Spleen (tissue), 11 donors: ENCODE measurements at regions not wholly inside any gene's neighbourhood (a gene's known extent, or its start where the extent isn't known, plus 50 kb on each side); places are given as distances from the start of the nearest gene placed in this dataset.

Experiments used
- DNase-seq: peaks from one replicate; pipeline ENCODE4 v3.0.0-alpha.2; 2020
- H3K27ac ChIP-seq, 8 donors: fragments of 200-600 bp; sonication (generic) in 7 of 8; 1 replicate in 4 of 8; 2 replicates in 4 of 8; pipeline versions ENCODE4 v1.5.0 to v1.8.0; 2016 to 2021; ENCODE audit warnings: inconsistent platforms in 4 of 8, mild to moderate bottlenecking in 4 of 8, moderate library complexity in 1 of 8
- H3K27me3 ChIP-seq, 7 donors: fragments of 200-600 bp; sonication (generic) in 6 of 7; replicated peaks in 1 of 7; 1 replicate in 4 of 7; 2 replicates in 3 of 7; pipeline versions ENCODE4 v1.5.0 to v1.8.0; 2016 to 2021; ENCODE audit warnings: inconsistent platforms in 3 of 7, mild to moderate bottlenecking in 1 of 7
- H3K36me3 ChIP-seq, 6 donors: fragments of 200-600 bp; sonication (generic) in 5 of 6; 1 replicate in 4 of 6; 2 replicates in 2 of 6; pipeline versions ENCODE4 v1.5.0 to v1.8.0; 2016 to 2021; ENCODE audit warnings: inconsistent platforms in 2 of 6
- H3K4me1 ChIP-seq, 6 donors: fragments of 200-600 bp; sonication (generic) in 5 of 6; 1 replicate in 3 of 6; 2 replicates in 3 of 6; pipeline versions ENCODE4 v1.5.0 to v1.8.0; 2016 to 2021; ENCODE audit warnings: inconsistent platforms in 3 of 6
- H3K4me3 ChIP-seq, 8 donors: fragments of 200-600 bp; sonication (generic) in 7 of 8; 1 replicate in 4 of 8; 2 replicates in 4 of 8; pipeline versions ENCODE4 v1.5.0 to v1.8.0; 2016 to 2021; ENCODE audit warnings: inconsistent platforms in 4 of 8, mild to moderate bottlenecking in 4 of 8, moderate library complexity in 2 of 8
- H3K9me3 ChIP-seq, 8 donors: fragments of 200-600 bp; sonication (generic) in 7 of 8; 1 replicate in 4 of 8; 2 replicates in 4 of 8; pipeline versions ENCODE4 v1.5.0 to v1.8.0; 2016 to 2021; ENCODE audit warnings: inconsistent platforms in 4 of 8
- POLR2A ChIP-seq, 3 donors: fragments of 450-650 bp; IDR thresholded peaks; one replicate each; pipeline ENCODE4 v1.5.1; 2017; ENCODE audit warnings: antibody characterized with exemption in 3 of 3, mild to moderate bottlenecking in 1 of 3
- POLR2AphosphoS5 ChIP-seq, 3 donors: sonication (generic); formaldehyde crosslinking; IDR thresholded peaks; one replicate each; pipeline ENCODE4 v1.5.1; 2017; ENCODE audit warnings: antibody characterized with exemption in 3 of 3
- WGBS, 5 donors: extraction: QIAGEN DNeasy Blood & Tissue Kit in 3 of 5; methylation state at CpG; one replicate each; pipeline versions ENCODE4 v1.1.5 to v1.1.7; 2013 to 2018; 5-methylcytosine and 5-hydroxymethylcytosine counted together
- intact Hi-C: fragments of 100-400 bp; cut with DNase I; formaldehyde crosslinking; loops from one replicate; pipeline ENCODE4 v1.15.0; 2023; ENCODE audit warnings: low total_unique reads
- TF ChIP-seq, protein P1 (sequence below), 11 experiments: fragments of 200-600 bp in 7 of 11; fragments of 450-650 bp in 4 of 11; sonication (generic) in 4 of 11; IDR thresholded peaks in 8 of 11; conservative IDR thresholded peaks in 3 of 11; 1 replicate in 7 of 11; 2 replicates in 4 of 11; pipeline versions ENCODE4 v1.4.0 to v1.8.0; 2016 to 2021; ENCODE audit warnings: antibody characterized with exemption in 11 of 11, inconsistent platforms in 4 of 11, mild to moderate bottlenecking in 1 of 11
- donor health status: healthy with polysubstance abuse.
- donor health status: DM: no; HTN: no; CAD: no; lungs with moderate emphysema.
- donor health status: DM: no; HTN: no; CAD: no.
- donor health status: Bipolar disorder and iron deficiency.
- donor health status: healthy.
- donor health status: DM: no; HTN: no; CAD: no.
- donor health status: DM: yes; HTN: yes; CAD: no.

DNA sequence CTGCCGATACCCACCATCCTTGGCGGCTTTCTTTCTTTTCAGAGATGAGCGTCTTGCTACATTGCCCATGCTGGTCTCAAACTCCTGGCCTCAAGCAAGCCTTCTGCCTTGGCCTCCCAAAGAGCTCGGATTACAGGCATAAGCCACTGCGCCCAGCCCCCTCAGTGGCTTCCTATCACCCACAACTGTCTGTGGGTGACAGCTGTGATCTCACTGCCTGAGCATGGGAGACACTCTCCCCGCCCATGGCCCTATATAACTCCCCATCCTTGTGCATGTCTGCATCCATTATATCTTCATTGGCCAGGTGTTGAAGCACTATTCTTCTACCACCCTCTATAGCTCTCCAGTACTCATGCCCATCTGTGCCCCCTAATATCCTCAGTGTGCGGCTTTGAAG is 76.2 kb downstream of the PTPRS start:
- TF ChIP-seq POLR2A (IDR thresholded peaks at IDR 0.05) = no peak
- no peak for TF ChIP-seq POLR2AphosphoS5 (IDR thresholded peaks at IDR 0.05)
- TF ChIP-seq, protein P1, sequence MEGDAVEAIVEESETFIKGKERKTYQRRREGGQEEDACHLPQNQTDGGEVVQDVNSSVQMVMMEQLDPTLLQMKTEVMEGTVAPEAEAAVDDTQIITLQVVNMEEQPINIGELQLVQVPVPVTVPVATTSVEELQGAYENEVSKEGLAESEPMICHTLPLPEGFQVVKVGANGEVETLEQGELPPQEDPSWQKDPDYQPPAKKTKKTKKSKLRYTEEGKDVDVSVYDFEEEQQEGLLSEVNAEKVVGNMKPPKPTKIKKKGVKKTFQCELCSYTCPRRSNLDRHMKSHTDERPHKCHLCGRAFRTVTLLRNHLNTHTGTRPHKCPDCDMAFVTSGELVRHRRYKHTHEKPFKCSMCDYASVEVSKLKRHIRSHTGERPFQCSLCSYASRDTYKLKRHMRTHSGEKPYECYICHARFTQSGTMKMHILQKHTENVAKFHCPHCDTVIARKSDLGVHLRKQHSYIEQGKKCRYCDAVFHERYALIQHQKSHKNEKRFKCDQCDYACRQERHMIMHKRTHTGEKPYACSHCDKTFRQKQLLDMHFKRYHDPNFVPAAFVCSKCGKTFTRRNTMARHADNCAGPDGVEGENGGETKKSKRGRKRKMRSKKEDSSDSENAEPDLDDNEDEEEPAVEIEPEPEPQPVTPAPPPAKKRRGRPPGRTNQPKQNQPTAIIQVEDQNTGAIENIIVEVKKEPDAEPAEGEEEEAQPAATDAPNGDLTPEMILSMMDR (IDR thresholded peaks at IDR 0.05 in 8 of 11, conservative IDR thresholded peaks at IDR 0.05 in 3 of 11) = no peak
- DNase-seq = no peak
- WGBS, 5 donors = 82 to 96% (median 86%) methylated on average over 7 of the region's 7 CpGs

GRCh38 chr19:5263615-5264014 is 77.0 kb downstream of the PTPRS start:
- peak in 1 of 3 donors; percentile 19 for TF ChIP-seq POLR2AphosphoS5 (IDR thresholded peaks at IDR 0.05)
- TF ChIP-seq, protein P1 (IDR thresholded peaks at IDR 0.05 in 8 of 11, conservative IDR thresholded peaks at IDR 0.05 in 3 of 11) = no peak
- no peaks in the 10 kb centered on the region for H3K9me3 ChIP-seq
- peak overlapping the region in 1 of 8 donors; percentile 54 for H3K27ac ChIP-seq
- intact Hi-C loops = no loop called here
- H3K27me3 ChIP-seq = no peaks in the 10 kb centered on the region
- H3K36me3 ChIP-seq = peaks cover 0 to 14% (median 0%) of the 10 kb centered on the region in 6 donors
- 78 to 93% (median 86%) methylated on average over 11 to 23 of the region's 23 CpGs for WGBS, 5 donors
- no peaks in the 10 kb centered on the region for H3K4me1 ChIP-seq
- DNase-seq = no peak
- no peak overlapping the region for H3K4me3 ChIP-seq

More for the DNA sequence above, 76.2 kb downstream of the PTPRS start:
- Histone ChIP-seq H3K4me3 (no peak overlapping the region), H3K27me3 (no peaks in the 10 kb centered on the region), H3K4me1 (no peaks in the 10 kb centered on the region), H3K27ac (no peak overlapping the region), H3K36me3 (peaks cover 0 to 14% (median 0%) of the 10 kb centered on the region in 6 donors), H3K9me3 (no peaks in the 10 kb centered on the region)
- intact Hi-C loops = no loop called here

DNA sequence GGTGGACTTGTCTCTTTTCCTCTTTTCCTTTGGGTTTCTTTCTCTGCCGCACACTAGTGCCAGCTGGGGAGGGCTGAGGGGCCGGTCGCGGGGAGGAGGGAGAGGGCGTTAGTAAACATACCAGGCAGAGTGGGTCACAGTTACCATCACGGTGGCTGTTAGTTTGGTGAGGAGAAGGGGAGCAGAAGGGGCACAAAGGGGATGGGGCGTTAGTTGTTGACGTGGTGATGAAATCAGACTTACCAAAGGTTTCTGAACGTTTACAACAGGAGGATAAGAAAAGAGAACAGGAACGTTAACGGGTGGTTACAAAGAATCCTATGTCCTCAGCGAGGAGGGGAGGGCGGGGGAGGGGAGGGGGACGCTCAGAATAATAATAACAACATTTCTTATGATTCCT is 77.9 kb downstream of the PTPRS start:
- intact Hi-C loops = no loop called here
- Histone ChIP-seq H3K4me3 (no peak overlapping the region), H3K27ac (peak overlapping the region in 1 of 8 donors; percentile 54), H3K9me3 (no peaks in the 10 kb centered on the region), H3K4me1 (no peaks in the 10 kb centered on the region), H3K36me3 (peaks cover 0 to 19% (median 0%) of the 10 kb centered on the region in 6 donors), H3K27me3 (no peaks in the 10 kb centered on the region)
- WGBS, 5 donors = 46 to 80% (median 72%) methylated on average over 14 of the region's 14 CpGs
- DNase-seq = no peak
- TF ChIP-seq POLR2A (IDR thresholded peaks at IDR 0.05) = no peak

GRCh38 chr19:5261156-5261890 is 79.3 kb downstream of the PTPRS start:
- Histone ChIP-seq H3K36me3 (peaks cover 0 to 33% (median 0%) of the 10 kb centered on the region in 6 donors), H3K4me1 (no peaks in the 10 kb centered on the region), H3K4me3 (no peak overlapping the region), H3K27ac (no peak overlapping the region), H3K9me3 (peaks cover 0 to 9% (median 6%) of the 10 kb centered on the region in 8 donors), H3K27me3 (no peaks in the 10 kb centered on the region)
- TF ChIP-seq POLR2A (IDR thresholded peaks at IDR 0.05) (no peak), POLR2AphosphoS5 (IDR thresholded peaks at IDR 0.05) (no peak)
- TF ChIP-seq, protein P1 (IDR thresholded peaks at IDR 0.05 in 8 of 11, conservative IDR thresholded peaks at IDR 0.05 in 3 of 11) = no peak
- no peak for DNase-seq
- intact Hi-C loops = no loop called here
- WGBS, 5 donors = 72 to 89% (median 74%) methylated on average over 14 to 15 of the region's 15 CpGs
